ENCODE measurements at regions not wholly inside any gene's neighbourhood (a gene's known extent, or its start where the extent isn't known, plus 50 kb on each side); places are given as distances from the start of the nearest gene placed in this dataset.

DNA sequence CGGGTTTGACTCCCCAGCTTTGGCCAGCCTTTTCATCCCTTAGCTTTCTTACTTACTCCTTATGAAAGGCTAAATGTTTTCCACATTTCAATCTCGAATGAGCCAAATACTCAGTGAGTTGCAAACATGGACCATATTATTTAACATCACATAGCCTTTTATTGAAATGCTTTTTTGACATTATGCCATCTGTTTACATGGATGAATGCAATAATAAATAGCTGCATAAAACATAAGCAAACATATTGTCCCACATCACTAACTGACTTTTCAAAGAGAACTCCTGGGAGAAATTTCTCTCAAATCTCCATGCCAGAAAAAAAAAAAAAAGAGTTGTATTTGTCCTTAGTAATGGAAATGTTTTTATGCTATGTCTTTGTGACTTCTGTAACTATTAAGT lies 134.9 kb downstream of the LSMEM1 start:
- CTCF ChIA-PET = interaction anchor here in 1 of 2 donors (0.6 kb wide), 1 partner anchor 788 kb away, joined by 4 read pairs; no protein-coding TSS in a partner anchor
- WGBS (ENCODE audit: insufficient coverage) = 20% methylated on average over 1 of the region's 2 CpGs

DNA sequence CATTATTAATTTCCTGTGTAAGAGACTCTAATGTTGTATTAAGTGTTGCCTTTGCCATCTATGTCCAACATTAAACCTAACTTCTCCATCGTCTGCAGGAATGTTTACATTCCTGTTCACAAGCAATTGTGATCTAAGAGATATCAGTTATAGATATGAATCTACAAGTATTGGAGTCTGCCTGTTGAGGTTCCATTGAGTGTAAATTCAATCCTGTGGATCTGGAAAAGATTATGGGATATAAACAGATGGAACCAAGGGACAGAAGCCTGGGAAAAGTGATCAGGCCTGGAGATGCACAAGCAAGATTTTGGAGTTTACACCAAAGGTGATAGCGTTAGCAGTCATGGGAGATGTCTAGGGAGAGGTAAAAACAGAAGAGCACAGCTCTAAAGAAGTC lies 135.5 kb downstream of the LSMEM1 start:
- H3K36me3 Mint-ChIP-seq = no peaks in the 10 kb centered on the region
- Histone ChIP-seq H3K27me3 (replicated peaks in 1 of 2; ENCODE audit: control insufficient read depth in 2 of 2, extremely low read depth in 1 of 2, insufficient read depth in 2 of 2, low read length in 1 of 2) (peaks cover 0 to 5% of the 10 kb centered on the region in 2 experiments), H3K4me3 (ENCODE audit: control insufficient read depth in 1 of 2, extremely low read depth in 1 of 2, low read length in 1 of 2) (no peak overlapping the region), H3K27ac (ENCODE audit: low read length) (no peak overlapping the region), H3K9me3 (no peaks in the 10 kb centered on the region), H3K4me1 (ENCODE audit: control insufficient read depth in 1 of 2, extremely low read depth in 1 of 2, insufficient read depth in 2 of 2, low read length in 2 of 2) (no peaks in the 10 kb centered on the region), H3K36me3 (ENCODE audit: control insufficient read depth in 2 of 2, extremely low read depth in 1 of 2, insufficient read depth in 1 of 2, low read length in 1 of 2) (no peaks in the 10 kb centered on the region)
- peaks cover 0 to 4% (median 0%) of the 10 kb centered on the region in 3 donors for H3K9me3 Mint-ChIP-seq
- no peak overlapping the region for H3K27ac Mint-ChIP-seq
- WGBS (ENCODE audit: insufficient coverage) = 89% methylated on average over 1 of the region's 2 CpGs
- H3K4me1 Mint-ChIP-seq = no peaks in the 10 kb centered on the region
- ChIA-PET POLR2A (no interaction called here), CTCF (no interaction called here)
- DNase-seq = no peak
- no peak overlapping the region for H3K4me3 Mint-ChIP-seq
- peaks cover 8 to 10% of the 10 kb centered on the region in 2 donors for H3K27me3 Mint-ChIP-seq
- ATAC-seq (replicated peaks in 1 of 4) = no peak

More for the DNA sequence above, 134.9 kb downstream of the LSMEM1 start:
- Histone ChIP-seq H3K27me3 (replicated peaks in 1 of 2; ENCODE audit: control insufficient read depth in 2 of 2, extremely low read depth in 1 of 2, insufficient read depth in 2 of 2, low read length in 1 of 2) (peaks cover 0 to 4% of the 10 kb centered on the region in 2 experiments), H3K9me3 (no peaks in the 10 kb centered on the region), H3K4me3 (ENCODE audit: control insufficient read depth in 1 of 2, extremely low read depth in 1 of 2, low read length in 1 of 2) (no peak overlapping the region), H3K4me1 (ENCODE audit: control insufficient read depth in 1 of 2, extremely low read depth in 1 of 2, insufficient read depth in 2 of 2, low read length in 2 of 2) (no peaks in the 10 kb centered on the region), H3K36me3 (ENCODE audit: control insufficient read depth in 2 of 2, extremely low read depth in 1 of 2, insufficient read depth in 1 of 2, low read length in 1 of 2) (no peaks in the 10 kb centered on the region), H3K27ac (ENCODE audit: low read length) (no peak overlapping the region)
- DNase-seq (no peak), ATAC-seq (replicated peaks in 1 of 4) (no peak)
- peaks cover 7 to 10% of the 10 kb centered on the region in 2 donors for H3K27me3 Mint-ChIP-seq
- no peak overlapping the region for H3K27ac Mint-ChIP-seq
- H3K9me3 Mint-ChIP-seq = peaks cover 0 to 4% (median 0%) of the 10 kb centered on the region in 3 donors
- no peaks in the 10 kb centered on the region for H3K4me1 Mint-ChIP-seq
- H3K36me3 Mint-ChIP-seq = no peaks in the 10 kb centered on the region
- no peak overlapping the region for H3K4me3 Mint-ChIP-seq
- POLR2A ChIA-PET = no interaction called here

DNA sequence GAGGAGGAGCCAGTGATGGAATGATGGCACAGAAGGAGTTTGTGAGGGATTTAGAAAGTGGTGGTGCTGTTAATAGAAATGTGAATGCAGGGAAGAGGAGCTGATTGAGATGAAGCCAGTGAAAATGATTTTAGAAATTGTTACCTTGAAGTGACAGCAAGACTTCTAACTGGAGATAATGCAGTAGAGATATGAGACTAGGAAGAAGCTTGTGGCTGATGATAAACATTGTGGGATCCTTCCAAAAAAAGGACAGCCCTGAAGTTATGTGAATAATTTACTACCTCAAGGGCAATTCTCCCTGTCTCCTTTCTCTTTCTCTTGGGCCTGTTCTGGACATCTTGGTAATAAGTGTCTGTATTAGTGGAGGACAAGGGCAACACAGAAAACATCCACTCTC lies 138.6 kb downstream of the LSMEM1 start:
- H3K27me3 ChIP-seq (replicated peaks in 1 of 2; ENCODE audit: control insufficient read depth in 2 of 2, extremely low read depth in 1 of 2, insufficient read depth in 2 of 2, low read length in 1 of 2) = peaks cover 0 to 13% of the 10 kb centered on the region in 2 experiments
- POLR2A ChIA-PET = no interaction called here
- Mint-ChIP-seq H3K27ac (no peak overlapping the region), H3K36me3 (no peaks in the 10 kb centered on the region), H3K27me3 (peaks cover 16 to 17% of the 10 kb centered on the region in 2 donors), H3K4me3 (no peak overlapping the region), H3K4me1 (no peaks in the 10 kb centered on the region), H3K9me3 (peaks cover 0 to 4% (median 0%) of the 10 kb centered on the region in 3 donors)
- no peak overlapping the region for H3K27ac ChIP-seq (ENCODE audit: low read length)
- no peaks in the 10 kb centered on the region for H3K4me1 ChIP-seq (ENCODE audit: control insufficient read depth in 1 of 2, extremely low read depth in 1 of 2, insufficient read depth in 2 of 2, low read length in 2 of 2)
- H3K9me3 ChIP-seq = no peaks in the 10 kb centered on the region
- DNase-seq (no peak), ATAC-seq (replicated peaks in 1 of 4) (no peak)
- CTCF ChIA-PET = no interaction called here
- no peak overlapping the region for H3K4me3 ChIP-seq (ENCODE audit: control insufficient read depth in 1 of 2, extremely low read depth in 1 of 2, low read length in 1 of 2)
- H3K36me3 ChIP-seq (ENCODE audit: control insufficient read depth in 2 of 2, extremely low read depth in 1 of 2, insufficient read depth in 1 of 2, low read length in 1 of 2) = no peaks in the 10 kb centered on the region

DNA sequence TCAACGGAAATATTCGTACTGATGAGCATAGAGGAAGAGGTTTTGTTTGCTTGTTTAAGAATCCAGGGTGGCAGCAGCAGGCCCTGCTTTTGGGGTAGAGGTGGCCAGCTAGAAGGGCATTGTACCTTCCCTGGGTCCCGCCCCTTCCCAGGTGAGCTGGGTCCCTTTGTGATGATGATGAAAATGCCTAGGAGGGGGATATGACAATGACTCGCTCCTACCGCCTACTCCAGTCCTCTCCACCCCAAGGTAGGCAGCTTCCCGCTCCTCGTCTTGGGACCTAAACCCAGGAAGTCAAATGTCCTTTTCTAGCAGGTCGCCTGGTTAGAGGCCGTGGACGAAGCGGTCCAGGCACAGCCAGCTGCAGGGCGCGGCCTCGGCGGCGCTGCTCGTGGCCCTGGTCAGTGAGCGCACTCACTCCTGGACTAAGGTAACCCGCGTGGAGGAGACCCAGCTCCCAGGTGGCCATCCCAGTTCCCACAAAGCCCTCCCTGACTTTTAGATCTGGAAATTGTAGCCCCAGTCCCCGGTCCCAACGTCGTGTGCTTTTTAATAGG lies 141.4 kb downstream of the LSMEM1 start:
- Mint-ChIP-seq H3K36me3 (no peaks in the 10 kb centered on the region), H3K4me1 (no peaks in the 10 kb centered on the region), H3K9me3 (peaks cover 0 to 5% (median under 1%) of the 10 kb centered on the region in 3 donors), H3K27ac (no peak overlapping the region), H3K4me3 (no peak overlapping the region), H3K27me3 (peaks cover 8 to 14% of the 10 kb centered on the region in 2 donors)
- H3K9me3 ChIP-seq = no peaks in the 10 kb centered on the region
- ChIA-PET CTCF (no interaction called here), POLR2A (no interaction called here)
- WGBS (ENCODE audit: insufficient coverage) = 71% methylated on average over 18 of the region's 23 CpGs
- peaks cover 0 to 9% of the 10 kb centered on the region in 2 experiments for H3K27me3 ChIP-seq (replicated peaks in 1 of 2; ENCODE audit: control insufficient read depth in 2 of 2, extremely low read depth in 1 of 2, insufficient read depth in 2 of 2, low read length in 1 of 2)
- H3K4me1 ChIP-seq (ENCODE audit: control insufficient read depth in 1 of 2, extremely low read depth in 1 of 2, insufficient read depth in 2 of 2, low read length in 2 of 2) = no peaks in the 10 kb centered on the region
- DNase-seq = no peak
- no peak for ATAC-seq (replicated peaks in 1 of 4)
- no peak overlapping the region for H3K27ac ChIP-seq (ENCODE audit: low read length)
- no peak overlapping the region for H3K4me3 ChIP-seq (ENCODE audit: control insufficient read depth in 1 of 2, extremely low read depth in 1 of 2, low read length in 1 of 2)
- no peaks in the 10 kb centered on the region for H3K36me3 ChIP-seq (ENCODE audit: control insufficient read depth in 2 of 2, extremely low read depth in 1 of 2, insufficient read depth in 1 of 2, low read length in 1 of 2)

DNA sequence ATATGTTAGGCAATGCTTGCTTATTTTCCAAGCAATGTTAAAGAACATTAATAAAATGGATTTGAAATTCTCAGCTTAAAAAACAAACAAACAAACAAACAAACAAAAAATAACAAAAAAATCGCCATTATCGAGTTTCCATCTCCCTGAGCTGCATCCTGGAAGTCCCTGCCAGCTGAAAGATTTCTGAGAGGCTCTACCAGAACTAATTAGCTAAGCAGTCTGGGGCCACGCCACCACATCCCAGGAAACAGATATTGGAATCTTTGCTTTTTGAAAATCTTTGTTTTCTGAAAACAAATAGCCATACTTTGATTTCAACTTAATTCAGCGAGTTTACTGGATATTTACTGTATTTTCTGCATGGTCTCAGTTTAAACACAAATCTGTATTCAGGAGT lies 143.6 kb downstream of the LSMEM1 start:
- CTCF ChIA-PET = no interaction called here
- H3K36me3 ChIP-seq (ENCODE audit: control insufficient read depth in 2 of 2, extremely low read depth in 1 of 2, insufficient read depth in 1 of 2, low read length in 1 of 2) = no peaks in the 10 kb centered on the region
- 45% methylated on average over 2 of the region's 4 CpGs for WGBS (ENCODE audit: insufficient coverage)
- Mint-ChIP-seq H3K4me1 (no peaks in the 10 kb centered on the region), H3K27ac (no peak overlapping the region), H3K9me3 (peaks cover 0 to 10% (median 6%) of the 10 kb centered on the region in 3 donors), H3K4me3 (no peak overlapping the region), H3K27me3 (peaks cover 6 to 10% of the 10 kb centered on the region in 2 donors), H3K36me3 (no peaks in the 10 kb centered on the region)
- no peak overlapping the region for H3K27ac ChIP-seq (ENCODE audit: low read length)
- no peaks in the 10 kb centered on the region for H3K4me1 ChIP-seq (ENCODE audit: control insufficient read depth in 1 of 2, extremely low read depth in 1 of 2, insufficient read depth in 2 of 2, low read length in 2 of 2)
- ATAC-seq (replicated peaks in 1 of 4) = no peak
- peaks cover 0 to 9% of the 10 kb centered on the region in 2 experiments for H3K27me3 ChIP-seq (replicated peaks in 1 of 2; ENCODE audit: control insufficient read depth in 2 of 2, extremely low read depth in 1 of 2, insufficient read depth in 2 of 2, low read length in 1 of 2)
- H3K4me3 ChIP-seq (ENCODE audit: control insufficient read depth in 1 of 2, extremely low read depth in 1 of 2, low read length in 1 of 2) = no peak overlapping the region
- no peaks in the 10 kb centered on the region for H3K9me3 ChIP-seq
- DNase-seq = no peak
- POLR2A ChIA-PET = no interaction called here

DNA sequence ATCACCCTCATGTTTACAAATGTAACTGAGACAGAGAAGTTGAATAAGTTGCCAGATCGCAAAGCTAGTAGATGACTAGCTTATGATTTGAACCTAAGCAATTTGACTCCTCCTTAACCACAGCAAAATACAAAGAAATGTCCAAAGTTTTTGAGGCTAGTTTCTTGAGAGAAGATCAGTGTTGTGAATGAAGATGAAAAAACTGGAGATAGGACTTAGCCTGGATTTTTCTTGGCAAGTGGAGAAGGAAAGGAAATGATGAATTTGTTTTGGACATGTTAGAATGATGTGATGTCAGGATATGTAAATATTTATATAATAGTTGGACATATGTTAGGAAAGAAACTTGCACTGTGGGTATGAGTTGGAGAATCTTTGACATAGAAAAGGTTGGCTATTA lies 149.8 kb downstream of the LSMEM1 start:
- no peak overlapping the region for H3K4me3 Mint-ChIP-seq
- Histone ChIP-seq H3K4me3 (ENCODE audit: control insufficient read depth in 1 of 2, extremely low read depth in 1 of 2, low read length in 1 of 2) (no peak overlapping the region), H3K27me3 (replicated peaks in 1 of 2; ENCODE audit: control insufficient read depth in 2 of 2, extremely low read depth in 1 of 2, insufficient read depth in 2 of 2, low read length in 1 of 2) (no peaks in the 10 kb centered on the region), H3K4me1 (ENCODE audit: control insufficient read depth in 1 of 2, extremely low read depth in 1 of 2, insufficient read depth in 2 of 2, low read length in 2 of 2) (no peaks in the 10 kb centered on the region), H3K9me3 (no peaks in the 10 kb centered on the region), H3K27ac (ENCODE audit: low read length) (no peak overlapping the region), H3K36me3 (ENCODE audit: control insufficient read depth in 2 of 2, extremely low read depth in 1 of 2, insufficient read depth in 1 of 2, low read length in 1 of 2) (no peaks in the 10 kb centered on the region)
- H3K9me3 Mint-ChIP-seq = peaks cover 0 to 10% (median 6%) of the 10 kb centered on the region in 3 donors
- ATAC-seq (replicated peaks in 1 of 4) = no peak
- no CpG with 5 or more reads among the region's 1 CpG for WGBS (ENCODE audit: insufficient coverage)
- DNase-seq = no peak
- CTCF ChIA-PET = no interaction called here
- H3K4me1 Mint-ChIP-seq = no peaks in the 10 kb centered on the region
- H3K36me3 Mint-ChIP-seq = no peaks in the 10 kb centered on the region
- H3K27ac Mint-ChIP-seq = no peak overlapping the region
- H3K27me3 Mint-ChIP-seq = peaks cover 0 to 5% of the 10 kb centered on the region in 2 donors
- POLR2A ChIA-PET = interaction anchor here in 1 of 2 donors (0.7 kb wide), 1 partner anchor 1997 kb away, joined by 3 read pairs; no protein-coding TSS in a partner anchor

DNA sequence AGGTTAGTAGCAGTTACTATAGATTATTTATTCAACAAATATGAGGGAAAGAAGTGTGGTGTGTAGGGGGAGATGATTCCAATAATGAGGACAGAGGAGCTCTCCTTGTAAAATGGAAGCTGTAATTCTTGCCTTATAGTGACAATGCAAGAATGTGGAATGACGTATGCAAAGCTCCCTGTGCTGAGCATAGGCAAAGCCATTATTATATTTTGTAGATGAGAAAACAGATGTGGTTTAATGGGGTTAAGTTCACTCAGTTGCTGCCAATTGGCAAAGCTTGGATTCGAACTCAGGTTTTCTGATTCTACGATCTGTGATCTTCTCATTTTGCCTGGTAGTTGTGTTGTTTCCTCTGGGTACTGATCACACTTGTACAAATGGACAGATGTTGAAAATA lies 153.3 kb downstream of the LSMEM1 start:
- H3K4me1 Mint-ChIP-seq = no peaks in the 10 kb centered on the region
- H3K9me3 Mint-ChIP-seq = no peaks in the 10 kb centered on the region
- 87% methylated on average over 3 of the region's 3 CpGs for WGBS (ENCODE audit: insufficient coverage)
- H3K27me3 Mint-ChIP-seq = peaks cover 0 to 5% of the 10 kb centered on the region in 2 donors
- H3K27ac Mint-ChIP-seq = no peak overlapping the region
- H3K36me3 Mint-ChIP-seq = no peaks in the 10 kb centered on the region
- H3K4me3 Mint-ChIP-seq = no peak overlapping the region
- H3K27ac ChIP-seq (ENCODE audit: low read length) = no peak overlapping the region
- ATAC-seq (replicated peaks in 1 of 4) (no peak), DNase-seq (no peak)
- CTCF ChIA-PET = no interaction called here
- H3K27me3 ChIP-seq (replicated peaks in 1 of 2; ENCODE audit: control insufficient read depth in 2 of 2, extremely low read depth in 1 of 2, insufficient read depth in 2 of 2, low read length in 1 of 2) = no peaks in the 10 kb centered on the region
- no peaks in the 10 kb centered on the region for H3K4me1 ChIP-seq (ENCODE audit: control insufficient read depth in 1 of 2, extremely low read depth in 1 of 2, insufficient read depth in 2 of 2, low read length in 2 of 2)
- POLR2A ChIA-PET = no interaction called here
- no peaks in the 10 kb centered on the region for H3K9me3 ChIP-seq
- no peak overlapping the region for H3K4me3 ChIP-seq (ENCODE audit: control insufficient read depth in 1 of 2, extremely low read depth in 1 of 2, low read length in 1 of 2)
- no peaks in the 10 kb centered on the region for H3K36me3 ChIP-seq (ENCODE audit: control insufficient read depth in 2 of 2, extremely low read depth in 1 of 2, insufficient read depth in 1 of 2, low read length in 1 of 2)

All from T-cell (primary cell).